Pancreas (tissue), 10 donors: ENCODE measurements at regions not wholly inside any gene's neighbourhood (a gene's known extent, or its start where the extent isn't known, plus 50 kb on each side); places are given as distances from the start of the nearest gene placed in this dataset.

Experiments used
- ATAC-seq, 4 donors: fragments of 200-7000 bp; cut with Tn5 transposase; one replicate each; pipeline versions ENCODE4 v1.8.0 to v1.9.1; 2020; ENCODE audit warnings: mild to moderate bottlenecking in 4 of 4, moderate library complexity in 4 of 4
- DNase-seq, 6 donors: peaks; one replicate each; pipeline ENCODE4 v3.0.0-alpha.2; 2020
- FAIRE-seq: peaks from 2 replicates; lab custom pipeline; 2012; peaks lifted over from hg19 to GRCh38; lab: Jason Lieb, UNC
- H3K27ac ChIP-seq, 4 donors: fragments of 200-600 bp; sonication (generic); 1 replicate in 3 of 4; 2 replicates in 1 of 4; pipeline versions ENCODE4 v1.5.0 to v1.8.0; 2020
- H3K27me3 ChIP-seq, 4 donors: fragments of 200-600 bp; one replicate each; pipeline ENCODE4 v1.8.0; 2021
- H3K36me3 ChIP-seq, 3 donors: fragments of 200-600 bp; sonication (generic) in 1 of 3; one replicate each; pipeline versions ENCODE4 v1.5.0 to v1.8.0; 2020 to 2021
- H3K4me1 ChIP-seq, 3 donors: fragments of 200-600 bp; one replicate each; pipeline ENCODE4 v1.8.0; 2021
- H3K4me3 ChIP-seq, 4 donors: fragments of 200-600 bp; sonication (generic) in 2 of 4; one replicate each; pipeline versions ENCODE4 v1.5.0 to v1.8.0; 2020 to 2021
- H3K9me3 ChIP-seq, 4 donors: fragments of 200-600 bp; one replicate each; pipeline ENCODE4 v1.8.0; 2021
- CTCF ChIP-seq, 4 donors: fragments of 200-600 bp; sonication (generic) in 3 of 4; IDR thresholded peaks; one replicate each; pipeline versions ENCODE4 v1.5.0 to v1.8.0; 2021; ENCODE audit warnings: antibody characterized with exemption in 4 of 4
- WGBS, 2 donors: extraction: QIAGEN DNeasy Blood & Tissue Kit; methylation state at CpG; one replicate each; pipeline ENCODE4 v1.1.7; 2013; 5-methylcytosine and 5-hydroxymethylcytosine counted together
- intact Hi-C, 3 donors: fragments of 100-400 bp; cut with DNase I; formaldehyde crosslinking; loops; one replicate each; pipeline versions ENCODE4 v1.11.1 to v1.14.2; 2022
- donor health status: healthy with polysubstance abuse.
- donor health status: DM: no; HTN: no; CAD: no; lungs with moderate emphysema.
- donor health status: DM: no; HTN: no; CAD: no.
- donor health status: control.
- donor health status: control.
- donor health status: Bipolar disorder and iron deficiency.
- donor health status: DM: yes; HTN: yes; CAD: no.
- donor health status: DM: no; HTN: no; CAD: no.
- donor health status: DM: no; HTN: no; CAD: no.
- donor health status: DM: yes; HTN: yes; CAD: no.

- Histone ChIP-seq H3K27ac (no peak overlapping the region), H3K36me3 (no peaks in the 10 kb centered on the region), H3K9me3 (no peaks in the 10 kb centered on the region), H3K27me3 (no peaks in the 10 kb centered on the region), H3K4me3 (no peak overlapping the region), H3K4me1 (no peaks in the 10 kb centered on the region)
- 62 to 65% methylated on average over 2 of the region's 2 CpGs for WGBS, 2 donors
- ATAC-seq (no peak), DNase-seq (no peak), FAIRE-seq (no peak)
- intact Hi-C loops, result no loop called here
- no peak for TF ChIP-seq CTCF (IDR thresholded peaks at IDR 0.05)
Observed at GRCh38 chr15:61467823-61468222, 238.7 kb upstream of the RORA start.

GRCh38 chr15:61459785-61460707, 230.9 kb upstream of the RORA start:
- no peaks in the 10 kb centered on the region for H3K27me3 ChIP-seq
- WGBS, 2 donors, result 47 to 60% methylated on average over 9 of the region's 9 CpGs
- H3K9me3 ChIP-seq, result no peaks in the 10 kb centered on the region
- FAIRE-seq, result no peak
- no peak for TF ChIP-seq CTCF (IDR thresholded peaks at IDR 0.05)
- no peak for ATAC-seq
- H3K27ac ChIP-seq, result no peak overlapping the region
- no peak overlapping the region for H3K4me3 ChIP-seq
- no peaks in the 10 kb centered on the region for H3K36me3 ChIP-seq
- intact Hi-C loops, result no loop called here
- no peak for DNase-seq
- H3K4me1 ChIP-seq, result no peaks in the 10 kb centered on the region

GRCh38 chr15:61457050-61457733, 228.1 kb upstream of the RORA start:
- 89 to 90% methylated on average over 4 of the region's 4 CpGs for WGBS, 2 donors
- Histone ChIP-seq H3K36me3 (no peaks in the 10 kb centered on the region), H3K4me3 (no peak overlapping the region), H3K27me3 (no peaks in the 10 kb centered on the region), H3K4me1 (no peaks in the 10 kb centered on the region), H3K9me3 (no peaks in the 10 kb centered on the region), H3K27ac (no peak overlapping the region)
- DNase-seq (no peak), ATAC-seq (no peak), FAIRE-seq (no peak)
- TF ChIP-seq CTCF (IDR thresholded peaks at IDR 0.05), result no peak
- intact Hi-C loops, result no loop called here

- no peak for ATAC-seq
- TF ChIP-seq CTCF (IDR thresholded peaks at IDR 0.05), result no peak
- FAIRE-seq, result no peak
- Histone ChIP-seq H3K4me3 (no peak overlapping the region), H3K27ac (no peak overlapping the region), H3K27me3 (no peaks in the 10 kb centered on the region), H3K9me3 (no peaks in the 10 kb centered on the region), H3K4me1 (no peaks in the 10 kb centered on the region), H3K36me3 (no peaks in the 10 kb centered on the region)
- intact Hi-C loops, result no loop called here
- DNase-seq, result no peak
Observed at GRCh38 chr15:61449186-61449702, 220.1 kb upstream of the RORA start.
